ENCODE measurements at regions not wholly inside any gene's neighbourhood (a gene's known extent, or its start where the extent isn't known, plus 50 kb on each side); places are given as distances from the start of the nearest gene placed in this dataset.

DNA sequence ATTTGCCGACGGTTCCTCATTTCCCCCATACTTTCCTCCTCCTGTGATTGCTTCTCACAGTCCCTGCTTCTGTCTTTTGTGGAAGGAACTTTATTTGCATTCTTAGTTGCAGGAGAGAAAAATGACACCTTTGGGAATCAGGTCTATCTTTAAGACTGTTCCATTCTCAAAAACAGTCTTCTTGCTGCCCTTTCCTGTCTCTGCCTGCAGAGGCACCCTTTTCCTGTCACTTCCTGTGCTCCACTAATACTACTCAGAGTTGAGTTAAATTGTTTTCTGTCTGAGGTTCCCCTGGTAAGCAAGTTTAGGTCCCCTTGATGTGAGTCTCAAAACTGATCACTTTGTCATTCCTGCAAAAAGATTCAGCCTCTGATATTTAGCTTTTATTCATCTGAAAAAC is 208.8 kb upstream of the CLNK start:
- TF ChIP-seq CTCF (IDR thresholded peaks at IDR 0.05) (peak in 3 of 6 experiments; percentile 17 to 28 (median 21)), POLR2A (IDR thresholded peaks at IDR 0.05) (no peak)

Data from adrenal gland (tissue), 5 donors.